ENCODE measurements at regions not wholly inside any gene's neighbourhood (a gene's known extent, or its start where the extent isn't known, plus 50 kb on each side); places are given as distances from the start of the nearest gene placed in this dataset.
A peak's percentile ranks its signal among the peaks of the same experiment; 100 is the strongest.

GRCh38 chr11:71325418-71326327 is 73.3 kb upstream of the SHANK2 start:
- no TSS peak for BruUV-seq (replicated peaks)
- H3K9me3 ChIP-seq: no peaks in the 10 kb centered on the region; the same call in 1 of the 2 replicates
- H3K4me1 ChIP-seq: no peaks in the 10 kb centered on the region
- Mint-ChIP-seq H3K36me3 (ENCODE audit: insufficient read depth, unreplicated experiment) (peaks cover 4% of the 10 kb centered on the region), H3K4me1 (ENCODE audit: low read depth, unreplicated experiment) (no peaks in the 10 kb centered on the region), H3K27me3 (ENCODE audit: insufficient read depth, unreplicated experiment) (no peaks in the 10 kb centered on the region), H3K9me3 (ENCODE audit: unreplicated experiment) (peaks cover 11% of the 10 kb centered on the region), H3K4me3 (ENCODE audit: unreplicated experiment) (no peak overlapping the region), H3K27ac (ENCODE audit: unreplicated experiment) (no peak overlapping the region)
- H3K27me3 ChIP-seq (replicated peaks; ENCODE audit: control insufficient read depth, insufficient read depth, low read length): no peaks in the 10 kb centered on the region
- TF ChIP-seq CTCF (IDR thresholded peaks at IDR 0.05; ENCODE audit: insufficient read depth in 1 of 2, low read depth in 1 of 2, low read length in 1 of 2, severe bottlenecking in 1 of 2, unreplicated experiment in 1 of 2): no peak
- no peak overlapping the region for H3K4me3 ChIP-seq (ENCODE audit: low read depth, low read length)
- CTCF ChIA-PET: no interaction called here
- no peaks in the 10 kb centered on the region for H3K36me3 ChIP-seq (ENCODE audit: control insufficient read depth, insufficient read depth, low read length)
- intact Hi-C loops (cut with micrococcal nuclease; ENCODE audit: unreplicated experiment): no loop called here
- DNase-seq: peak in 1 of 2 experiments; percentile 26
- POLR2A ChIA-PET: no interaction called here

DNA sequence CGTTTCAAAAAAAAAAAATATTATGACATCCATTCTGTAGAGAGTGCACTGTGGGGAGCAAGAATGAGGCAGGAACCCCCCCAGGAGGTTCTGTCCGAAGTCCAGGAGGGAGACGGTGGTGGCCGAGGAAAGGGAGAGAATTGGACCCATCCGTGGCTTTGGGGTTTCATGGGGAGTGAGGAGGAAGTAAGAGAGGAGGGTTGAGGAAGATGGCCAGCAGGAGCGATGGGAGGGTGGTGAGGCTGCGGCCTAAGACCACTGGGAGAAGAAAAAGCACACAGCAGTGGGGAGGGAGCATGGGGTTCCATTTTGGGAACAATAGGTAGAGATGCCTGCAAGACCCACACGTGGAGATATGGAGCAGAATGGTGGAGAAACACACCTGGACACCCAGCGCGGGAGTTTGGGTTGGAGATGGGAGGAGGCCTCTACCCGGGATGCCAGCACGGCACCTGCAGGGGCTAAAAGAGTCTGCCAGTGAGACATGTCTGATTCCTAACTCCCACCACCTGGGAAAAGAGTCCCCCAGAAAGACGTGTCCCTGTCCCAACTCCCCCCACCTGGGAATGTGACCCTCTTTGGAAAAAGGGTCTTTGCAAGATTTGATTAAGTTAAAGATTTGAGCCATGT is 72.5 kb upstream of the SHANK2 start:
- no peak overlapping the region for H3K4me3 Mint-ChIP-seq (ENCODE audit: unreplicated experiment)
- no peaks in the 10 kb centered on the region; the same call in 1 of the 2 replicates for H3K9me3 ChIP-seq
- no peaks in the 10 kb centered on the region for H3K36me3 ChIP-seq (ENCODE audit: control insufficient read depth, insufficient read depth, low read length)
- no peaks in the 10 kb centered on the region for H3K27me3 ChIP-seq (replicated peaks; ENCODE audit: control insufficient read depth, insufficient read depth, low read length)
- POLR2A ChIA-PET: no interaction called here
- no peaks in the 10 kb centered on the region for H3K27me3 Mint-ChIP-seq (ENCODE audit: insufficient read depth, unreplicated experiment)
- intact Hi-C loops (cut with micrococcal nuclease; ENCODE audit: unreplicated experiment): no loop called here
- no TSS peak for BruUV-seq (replicated peaks)
- peaks cover 5% of the 10 kb centered on the region for H3K9me3 Mint-ChIP-seq (ENCODE audit: unreplicated experiment)
- H3K36me3 Mint-ChIP-seq (ENCODE audit: insufficient read depth, unreplicated experiment): peaks cover 4% of the 10 kb centered on the region
- H3K4me1 Mint-ChIP-seq (ENCODE audit: low read depth, unreplicated experiment): no peaks in the 10 kb centered on the region
- no peaks in the 10 kb centered on the region for H3K4me1 ChIP-seq
- CTCF ChIA-PET: no interaction called here
- no peak for TF ChIP-seq CTCF (IDR thresholded peaks at IDR 0.05; ENCODE audit: insufficient read depth in 1 of 2, low read depth in 1 of 2, low read length in 1 of 2, severe bottlenecking in 1 of 2, unreplicated experiment in 1 of 2)
- H3K27ac Mint-ChIP-seq (ENCODE audit: unreplicated experiment): no peak overlapping the region
- DNase-seq: peak in 1 of 2 experiments; percentile 30
- H3K4me3 ChIP-seq (ENCODE audit: low read depth, low read length): no peak overlapping the region

DNA sequence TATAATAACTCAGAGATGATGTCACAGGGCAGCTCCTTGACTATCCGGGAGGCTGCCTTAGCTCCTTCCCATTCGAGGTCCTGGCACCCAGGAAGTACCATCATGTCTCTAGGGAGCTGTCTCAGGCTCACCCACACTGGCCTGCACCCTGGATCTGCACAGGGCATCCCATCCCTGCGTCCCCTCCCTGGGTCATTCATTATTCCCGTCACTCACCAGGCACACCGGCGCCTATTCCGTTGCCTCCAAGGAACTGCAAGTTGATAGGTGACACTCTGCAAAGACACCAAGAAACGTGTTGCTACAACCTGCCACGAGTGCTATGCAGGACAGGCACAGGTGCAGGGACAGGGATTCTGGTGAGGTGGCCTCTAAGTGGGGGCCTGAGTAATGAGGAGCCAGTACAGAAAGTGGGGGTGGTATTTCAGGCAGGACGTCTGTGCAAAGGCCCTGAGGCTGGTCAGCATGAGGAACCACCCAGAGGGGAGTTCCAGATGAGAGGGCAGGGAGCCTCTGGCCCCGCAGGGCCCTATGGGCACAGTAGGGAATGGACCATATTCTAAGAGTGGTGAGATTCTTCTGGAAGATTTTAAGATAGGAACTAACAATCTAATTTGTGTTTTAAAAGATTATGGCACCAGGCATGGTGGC is 71.6 kb upstream of the SHANK2 start:
- DNase-seq: peak in 1 of 2 experiments; percentile 28
- intact Hi-C loops (cut with micrococcal nuclease; ENCODE audit: unreplicated experiment): no loop called here
- Histone ChIP-seq H3K9me3 (0 out of 2 replicates have a peak, but pooled peaks cover 5% of the 10 kb centered on the region), H3K4me3 (ENCODE audit: low read depth, low read length) (no peak overlapping the region), H3K4me1 (no peaks in the 10 kb centered on the region), H3K27me3 (replicated peaks; ENCODE audit: control insufficient read depth, insufficient read depth, low read length) (no peaks in the 10 kb centered on the region), H3K36me3 (ENCODE audit: control insufficient read depth, insufficient read depth, low read length) (no peaks in the 10 kb centered on the region)
- Mint-ChIP-seq H3K36me3 (ENCODE audit: insufficient read depth, unreplicated experiment) (peaks cover 4% of the 10 kb centered on the region), H3K27me3 (ENCODE audit: insufficient read depth, unreplicated experiment) (no peaks in the 10 kb centered on the region), H3K4me3 (ENCODE audit: unreplicated experiment) (no peak overlapping the region), H3K4me1 (ENCODE audit: low read depth, unreplicated experiment) (no peaks in the 10 kb centered on the region), H3K9me3 (ENCODE audit: unreplicated experiment) (peaks cover 8% of the 10 kb centered on the region), H3K27ac (ENCODE audit: unreplicated experiment) (no peak overlapping the region)
- TF ChIP-seq CTCF (IDR thresholded peaks at IDR 0.05; ENCODE audit: insufficient read depth in 1 of 2, low read depth in 1 of 2, low read length in 1 of 2, severe bottlenecking in 1 of 2, unreplicated experiment in 1 of 2): no peak
- CTCF ChIA-PET: no interaction called here
- POLR2A ChIA-PET: no interaction called here
- no TSS peak for BruUV-seq (replicated peaks)

All from Caco-2 (cell line).